HG03378 (cell line): ENCODE measurements at regions not wholly inside any gene's neighbourhood (a gene's known extent, or its start where the extent isn't known, plus 50 kb on each side); places are given as distances from the start of the nearest gene placed in this dataset.
"Not testable (repeated sequence)": the region's sequence is repeated elsewhere in the genome, so short reads cannot be mapped to it uniquely, and the experiment has no call there.

Source experiments
- ATAC-seq: cut with Tn5 transposase; IDR thresholded peaks from one replicate; pipeline ENCODE4 v1.9.1; 2021; ENCODE audit warnings: mild to moderate bottlenecking, moderate library complexity; ENCODE audit not compliant: unreplicated experiment

- ATAC-seq, result no peak
These were observed 109.0 kb downstream of the ANXA3 start for GRCh38 chr4:78660559-78660958.

DNA sequence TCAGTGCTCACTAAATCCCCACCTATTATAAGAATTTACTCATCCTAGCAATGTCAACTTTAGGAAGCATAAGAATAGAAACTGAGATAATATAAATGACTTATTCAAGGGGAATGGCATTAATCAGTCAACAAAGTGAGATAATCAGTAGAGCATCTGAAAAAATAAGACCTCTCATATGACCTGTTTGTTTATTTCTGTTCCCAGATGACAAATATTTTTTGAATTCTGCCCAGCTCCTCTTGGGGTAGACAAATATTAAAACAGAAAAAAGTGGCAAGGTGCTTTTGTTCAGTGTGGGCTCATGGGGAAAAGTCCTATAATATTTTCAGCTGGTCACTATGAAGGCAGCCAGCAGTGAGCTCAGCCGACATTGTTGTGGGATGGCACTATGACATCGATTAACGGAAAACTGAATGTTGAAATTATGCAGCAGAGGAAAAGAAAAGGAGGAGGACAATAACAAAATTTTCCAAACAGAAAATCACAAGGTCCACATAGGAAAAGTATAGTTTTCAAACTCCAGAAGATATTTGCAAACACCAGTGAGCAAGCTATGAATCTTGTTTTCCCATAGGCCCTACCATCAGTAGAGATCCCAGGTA is 109.6 kb downstream of the ANXA3 start:
- ATAC-seq, result no peak

GRCh38 chr4:78661921-78662521 is 110.5 kb downstream of the ANXA3 start:
- ATAC-seq, result peak; percentile 92

GRCh38 chr4:78662658-78663057 is 111.1 kb downstream of the ANXA3 start:
- no peak for ATAC-seq

DNA sequence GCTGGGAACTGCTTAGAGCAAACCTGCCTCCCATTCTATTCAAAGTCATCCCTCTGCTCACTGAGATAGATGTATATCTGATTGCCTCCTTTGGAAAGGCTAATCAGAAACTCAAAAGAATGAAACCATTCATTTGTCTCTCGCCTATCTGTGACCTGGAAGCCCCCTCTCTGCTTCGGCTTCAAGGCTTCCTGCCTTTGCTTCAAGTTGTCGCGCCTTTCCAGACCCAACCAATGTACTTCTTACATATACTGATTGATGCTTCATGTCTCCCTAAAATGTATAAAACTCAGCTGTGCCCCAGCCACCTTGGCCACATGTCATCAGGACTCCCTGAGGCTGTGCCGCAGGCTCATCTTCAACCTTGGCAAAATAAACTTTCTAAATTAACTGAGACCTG is 111.9 kb upstream of the BMP2K start:
- ATAC-seq, result not testable (repeated sequence)

DNA sequence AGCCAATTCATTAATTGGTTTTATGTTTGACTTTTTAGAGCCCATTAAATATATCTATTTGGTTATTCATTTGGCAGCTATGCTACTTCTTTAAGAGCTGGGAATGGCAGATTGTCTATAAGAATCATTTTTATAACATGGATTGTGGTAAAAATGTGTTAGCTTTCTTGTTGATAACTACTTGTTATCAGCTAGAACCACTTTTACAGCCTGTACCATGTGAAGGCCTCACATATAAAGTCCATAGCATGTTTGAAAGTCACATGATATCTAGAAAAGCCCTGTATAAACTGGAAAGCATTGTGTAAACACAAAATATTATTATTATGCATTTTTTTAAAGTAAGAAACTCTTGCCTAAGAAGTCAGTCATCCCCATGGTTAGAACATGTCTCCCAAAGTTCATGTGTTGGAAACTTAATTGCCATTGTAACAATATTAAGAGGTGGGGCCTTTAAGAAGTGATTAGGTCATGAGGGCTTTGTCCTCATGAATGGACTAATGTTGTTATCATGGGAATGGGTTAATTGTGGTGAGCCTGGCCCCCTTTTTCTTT is 110.9 kb upstream of the BMP2K start:
- ATAC-seq, result no peak

DNA sequence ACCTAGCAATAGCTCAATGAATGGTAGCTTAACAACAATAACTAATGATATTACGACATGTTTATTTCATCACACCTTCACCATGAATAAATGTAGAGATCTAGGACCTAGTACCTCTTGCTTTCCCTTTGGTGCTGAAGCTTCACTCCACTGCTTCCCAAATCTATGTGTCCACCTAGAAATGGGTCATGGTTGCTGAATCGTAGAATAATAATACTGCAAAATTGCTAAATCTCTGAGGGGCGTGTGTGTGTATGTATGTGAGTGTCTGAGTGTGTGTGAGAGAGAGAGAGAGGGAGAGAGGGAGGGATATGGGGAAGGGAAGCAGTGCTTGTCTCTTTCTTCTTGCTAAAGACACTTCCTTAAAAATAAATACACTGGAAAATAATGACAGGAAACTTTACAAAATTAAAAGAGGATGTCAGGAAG is 109.3 kb upstream of the BMP2K start:
- no peak for ATAC-seq

- ATAC-seq, result no peak
These were observed 108.8 kb upstream of the BMP2K start for GRCh38 chr4:78667325-78667724.

GRCh38 chr4:78667764-78668163 is 108.4 kb upstream of the BMP2K start:
- ATAC-seq, result peak; percentile 96

- no peak for ATAC-seq
These were observed 106.7 kb upstream of the BMP2K start for GRCh38 chr4:78669453-78669852.

- ATAC-seq, result no peak
These were observed 104.0 kb upstream of the BMP2K start for GRCh38 chr4:78671903-78672815.

- no peak for ATAC-seq
These were observed 102.8 kb upstream of the BMP2K start for GRCh38 chr4:78673337-78673736.

DNA sequence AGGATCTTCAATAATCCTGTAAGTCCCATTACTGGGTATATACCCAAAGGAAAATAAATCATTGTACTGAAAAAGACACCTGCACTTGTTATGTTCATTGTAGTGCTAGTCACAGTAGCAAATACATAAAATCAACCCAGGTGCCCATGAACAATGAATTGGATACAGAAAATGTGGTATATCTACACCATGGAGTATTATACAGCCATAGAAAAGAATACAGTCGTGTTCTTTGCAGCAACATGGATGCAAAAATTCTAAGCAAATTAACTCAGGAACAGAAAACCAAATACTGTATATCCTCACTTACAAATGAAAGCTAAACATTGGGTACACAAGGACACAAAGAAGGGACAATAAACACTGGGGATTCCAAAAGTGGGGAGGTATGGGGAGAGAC is 100.8 kb upstream of the BMP2K start:
- ATAC-seq, result no peak

- ATAC-seq, result no peak
These were observed 94.1 kb upstream of the BMP2K start for GRCh38 chr4:78682070-78682469.

DNA sequence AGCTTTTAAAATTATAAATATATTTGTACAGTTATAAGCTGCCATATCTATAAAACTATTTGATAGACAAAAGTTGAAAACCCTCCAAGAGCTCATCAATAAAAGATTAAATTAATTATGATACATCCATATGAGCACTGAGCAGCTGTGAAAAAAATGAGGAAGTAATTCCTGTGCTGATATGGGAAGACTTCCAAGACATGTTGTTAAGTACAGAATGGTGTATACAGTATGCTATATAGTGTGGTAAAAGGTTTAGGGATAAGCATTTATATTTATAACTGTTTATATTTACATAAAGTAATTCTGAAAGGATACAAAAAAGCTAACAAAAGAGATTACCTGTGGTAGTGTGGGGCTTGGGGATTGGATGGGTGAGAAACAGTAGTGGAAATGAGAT is 92.8 kb upstream of the BMP2K start:
- no peak for ATAC-seq

GRCh38 chr4:78684325-78685079 is 91.6 kb upstream of the BMP2K start:
- ATAC-seq, result no peak

DNA sequence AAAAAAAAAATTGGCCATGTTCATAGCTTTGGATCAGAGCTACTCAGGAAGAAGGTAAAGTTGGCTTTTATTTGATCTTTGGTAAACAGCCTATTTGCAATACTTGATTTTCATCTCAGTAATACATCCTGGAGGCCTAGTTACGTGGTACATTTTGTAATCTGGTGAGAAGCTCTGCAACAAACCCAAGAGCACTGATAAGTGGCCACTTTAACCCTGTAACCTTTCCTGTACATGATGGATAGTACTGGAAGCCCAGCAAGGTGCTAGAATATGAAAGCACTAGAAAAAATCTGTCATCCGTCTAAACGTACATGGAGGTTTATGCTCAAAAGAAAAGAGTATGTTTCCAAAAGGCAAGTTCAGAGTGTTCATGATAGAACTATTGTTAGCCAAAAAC is 88.3 kb upstream of the BMP2K start:
- ATAC-seq, result no peak

DNA sequence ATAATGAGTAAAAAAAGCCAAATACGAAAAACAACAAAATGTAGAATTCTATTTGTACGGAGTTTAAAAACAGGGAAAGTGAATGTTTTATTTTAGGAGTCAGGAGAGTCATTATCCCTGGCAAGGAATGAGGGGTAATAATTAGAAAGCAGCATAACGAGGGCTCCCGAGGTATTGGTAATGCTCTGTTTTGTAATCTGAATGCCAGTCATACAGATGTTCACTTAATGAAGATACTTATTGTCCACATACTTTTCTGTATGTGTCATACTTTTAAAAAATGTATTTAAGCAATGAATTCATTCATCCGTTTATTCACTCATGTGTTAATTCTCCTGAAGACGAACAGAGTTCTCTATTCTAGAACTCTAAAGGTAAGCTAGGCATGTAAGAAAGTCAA is 87.8 kb upstream of the BMP2K start:
- ATAC-seq, result no peak

GRCh38 chr4:78689261-78689660 is 86.9 kb upstream of the BMP2K start:
- no peak for ATAC-seq

DNA sequence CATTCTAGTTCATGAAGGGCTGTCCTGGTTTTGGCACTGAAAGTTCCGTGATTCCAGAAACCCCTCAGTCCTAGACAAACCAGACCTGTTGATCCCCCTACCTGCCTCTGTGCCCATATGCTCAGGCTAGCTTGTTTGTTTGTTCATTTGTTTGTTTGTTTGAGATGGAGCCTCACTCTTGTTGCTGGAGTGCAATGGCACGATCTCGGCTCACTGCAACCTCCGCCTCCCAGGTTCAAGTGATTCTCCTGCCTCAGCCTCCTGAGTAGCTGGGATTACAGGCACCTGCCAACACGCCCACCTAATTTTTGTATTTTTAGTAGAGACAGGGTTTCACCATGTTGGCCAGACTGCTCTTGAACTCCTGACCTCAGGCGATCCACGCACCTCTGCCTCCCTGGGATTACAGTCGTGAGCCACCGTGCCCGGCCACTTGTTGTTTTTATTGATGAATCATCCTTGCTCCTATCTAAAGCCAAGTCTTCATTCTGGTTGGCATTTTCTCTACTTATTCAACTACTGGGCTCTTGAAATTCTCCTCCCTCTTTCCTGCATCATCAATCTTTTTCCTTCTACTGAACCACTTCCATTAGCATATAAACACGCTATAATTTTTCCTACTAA is 86.3 kb upstream of the BMP2K start:
- no peak for ATAC-seq
